Activated CD8-positive, alpha-beta T cell treated with anti-CD3 and anti-CD28 coated beads for 36 hours (primary cell): ENCODE measurements at regions not wholly inside any gene's neighbourhood (a gene's known extent, or its start where the extent isn't known, plus 50 kb on each side); places are given as distances from the start of the nearest gene placed in this dataset.
"Not testable (repeated sequence)": the region's sequence is repeated elsewhere in the genome, so short reads cannot be mapped to it uniquely, and the experiment has no call there.

Experiments used
- ATAC-seq: fragments of 200-7000 bp; cut with Tn5 transposase; one replicate; pipeline ENCODE4 v1.10.0; 2021; ENCODE audit warnings: mild to moderate bottlenecking, moderate library complexity
- CTCF ChIA-PET: fragments of 350-600 bp; sonication (Branson Sonifier 250); formaldehyde crosslinking; loops from one replicate; lab custom pipeline; 2021; ENCODE audit warnings: antibody characterized with exemption; lab: Charles Lee
- POLR2A ChIA-PET: fragments of 350-600 bp; sonication (Branson Sonifier 250); formaldehyde crosslinking; loops from one replicate; lab custom pipeline; 2021; ENCODE audit warnings: antibody characterized with exemption; lab: Charles Lee
- DNase-seq: peaks from one replicate; pipeline ENCODE4 v3.0.0-alpha.2; 2020
- H3K27ac Mint-ChIP-seq: one replicate; pipeline ENCODE4 v1.8.0; 2021; ENCODE audit warnings: mild to moderate bottlenecking, mixed read lengths
- H3K27me3 Mint-ChIP-seq: one replicate; pipeline ENCODE4 v1.8.0; 2021; ENCODE audit warnings: mixed read lengths
- H3K36me3 Mint-ChIP-seq: one replicate; pipeline ENCODE4 v1.8.0; 2021; ENCODE audit warnings: low read depth, mixed read lengths
- H3K4me1 Mint-ChIP-seq: one replicate; pipeline ENCODE4 v1.8.0; 2021; ENCODE audit warnings: low read depth, mixed read lengths
- H3K4me3 Mint-ChIP-seq: one replicate; pipeline ENCODE4 v1.8.0; 2021; ENCODE audit warnings: mild to moderate bottlenecking, moderate library complexity, mixed read lengths
- H3K9me3 Mint-ChIP-seq: one replicate; pipeline ENCODE4 v1.8.0; 2021; ENCODE audit warnings: mixed read lengths
- CTCF ChIP-seq: fragments of 200-600 bp; IDR thresholded peaks from one replicate; pipeline ENCODE4 v1.8.0; 2022; ENCODE audit warnings: antibody characterized with exemption, mild to moderate bottlenecking
- intact Hi-C: fragments of 100-400 bp; cut with micrococcal nuclease; formaldehyde crosslinking; loops from one replicate; pipeline ENCODE4 v1.10.0; 2022

- Mint-ChIP-seq H3K4me3 (no peak overlapping the region), H3K27ac (no peak overlapping the region), H3K27me3 (no peaks in the 10 kb centered on the region), H3K36me3 (no peaks in the 10 kb centered on the region), H3K9me3 (peaks cover 10% of the 10 kb centered on the region), H3K4me1 (no peaks in the 10 kb centered on the region)
- ChIA-PET CTCF (no interaction called here), POLR2A (no interaction called here)
- intact Hi-C loops = no loop called here
- ATAC-seq (no peak), DNase-seq (no peak)
- TF ChIP-seq CTCF = no peak
These were observed 1916.1 kb downstream of the PCDH9 start for GRCh38 chr13:65314008-65314407.

GRCh38 chr13:65310663-65311328, 1919.3 kb downstream of the PCDH9 start:
- Mint-ChIP-seq H3K9me3 (peaks cover 8% of the 10 kb centered on the region), H3K4me3 (no peak overlapping the region), H3K27ac (no peak overlapping the region), H3K4me1 (no peaks in the 10 kb centered on the region), H3K36me3 (no peaks in the 10 kb centered on the region), H3K27me3 (no peaks in the 10 kb centered on the region)
- DNase-seq (no peak), ATAC-seq (no peak)
- intact Hi-C loops = no loop called here
- POLR2A ChIA-PET = no interaction called here
- no peak for TF ChIP-seq CTCF
- CTCF ChIA-PET = no interaction called here

- no peaks in the 10 kb centered on the region for H3K27me3 Mint-ChIP-seq
- peaks cover 8% of the 10 kb centered on the region for H3K9me3 Mint-ChIP-seq
- ChIA-PET POLR2A (no interaction called here), CTCF (no interaction called here)
- TF ChIP-seq CTCF = no peak
- DNase-seq = no peak
- H3K36me3 Mint-ChIP-seq = no peaks in the 10 kb centered on the region
- no peaks in the 10 kb centered on the region for H3K4me1 Mint-ChIP-seq
- no peak for ATAC-seq
- no peak overlapping the region for H3K4me3 Mint-ChIP-seq
- no peak overlapping the region for H3K27ac Mint-ChIP-seq
- intact Hi-C loops = no loop called here
These were observed 1920.2 kb downstream of the PCDH9 start for GRCh38 chr13:65309906-65310305.

- DNase-seq, H3K4me3 Mint-ChIP-seq, H3K4me1 Mint-ChIP-seq, H3K36me3 Mint-ChIP-seq, CTCF ChIA-PET, H3K9me3 Mint-ChIP-seq, POLR2A ChIA-PET, ATAC-seq, intact Hi-C loops, H3K27me3 Mint-ChIP-seq, H3K27ac Mint-ChIP-seq: not testable (repeated sequence)
These were observed 1921.4 kb downstream of the PCDH9 start for GRCh38 chr13:65308729-65309128.

GRCh38 chr13:65307056-65307455, 1923.1 kb downstream of the PCDH9 start:
- intact Hi-C loops = no loop called here
- no peaks in the 10 kb centered on the region for H3K27me3 Mint-ChIP-seq
- no peak overlapping the region for H3K27ac Mint-ChIP-seq
- ChIA-PET POLR2A (no interaction called here), CTCF (no interaction called here)
- DNase-seq (no peak), ATAC-seq (no peak)
- no peaks in the 10 kb centered on the region for H3K4me1 Mint-ChIP-seq
- H3K9me3 Mint-ChIP-seq = peaks cover 6% of the 10 kb centered on the region
- TF ChIP-seq CTCF = no peak
- no peak overlapping the region for H3K4me3 Mint-ChIP-seq
- H3K36me3 Mint-ChIP-seq = no peaks in the 10 kb centered on the region

GRCh38 chr13:65302691-65303090, 1927.4 kb downstream of the PCDH9 start:
- intact Hi-C loops = no loop called here
- Mint-ChIP-seq H3K9me3 (peaks cover 3% of the 10 kb centered on the region), H3K4me3 (no peak overlapping the region), H3K27ac (no peak overlapping the region), H3K36me3 (no peaks in the 10 kb centered on the region), H3K27me3 (no peaks in the 10 kb centered on the region), H3K4me1 (no peaks in the 10 kb centered on the region)
- DNase-seq (no peak), ATAC-seq (no peak)
- TF ChIP-seq CTCF = no peak
- ChIA-PET CTCF (no interaction called here), POLR2A (no interaction called here)
